SKM-1 (cell line): ENCODE measurements at regions not wholly inside any gene's neighbourhood (a gene's known extent, or its start where the extent isn't known, plus 50 kb on each side); places are given as distances from the start of the nearest gene placed in this dataset.

Experiments
- DNase-seq: peaks from one replicate; lab custom pipeline; 2025; ENCODE audit not compliant: unreplicated experiment; lab: John Stamatoyannopoulos, UW

- DNase-seq: no peak
These were observed 77.7 kb upstream of the KCNJ16 start for GRCh38 chr17:69997332-69997731.

GRCh38 chr17:69999253-69999652 is 75.8 kb upstream of the KCNJ16 start:
- DNase-seq: no peak

GRCh38 chr17:70006159-70006558 is 68.9 kb upstream of the KCNJ16 start:
- DNase-seq: no peak

GRCh38 chr17:70011750-70012149 is 63.3 kb upstream of the KCNJ16 start:
- DNase-seq: no peak

GRCh38 chr17:70013911-70014310 is 61.1 kb upstream of the KCNJ16 start:
- no peak for DNase-seq

- DNase-seq: no peak
These were observed 57.9 kb upstream of the KCNJ16 start for GRCh38 chr17:70017112-70017511.

GRCh38 chr17:70017941-70018340 is 57.1 kb upstream of the KCNJ16 start:
- no peak for DNase-seq

- DNase-seq: no peak
These were observed 53.3 kb upstream of the KCNJ16 start for GRCh38 chr17:70021726-70022125.

GRCh38 chr17:70022175-70022574 is 52.9 kb upstream of the KCNJ16 start:
- DNase-seq: no peak

- DNase-seq: no peak
These were observed 50.8 kb upstream of the KCNJ16 start for GRCh38 chr17:70024253-70024652.
